Right lung (tissue), 2 donors: ENCODE measurements at regions not wholly inside any gene's neighbourhood (a gene's known extent, or its start where the extent isn't known, plus 50 kb on each side); places are given as distances from the start of the nearest gene placed in this dataset.
A peak's percentile ranks its signal among the peaks of the same experiment; 100 is the strongest.

ENCODE experiments used
- DNase-seq, 2 donors: peaks; one replicate each; pipeline ENCODE4 v3.0.0-alpha.2; 2013

GRCh38 chr4:83858131-83858530, 322.2 kb downstream of the GPAT3 start:
- no peak for DNase-seq

GRCh38 chr4:83855044-83855443, 319.1 kb downstream of the GPAT3 start:
- DNase-seq = no peak

GRCh38 chr4:83852085-83852451, 316.2 kb downstream of the GPAT3 start:
- no peak for DNase-seq

DNA sequence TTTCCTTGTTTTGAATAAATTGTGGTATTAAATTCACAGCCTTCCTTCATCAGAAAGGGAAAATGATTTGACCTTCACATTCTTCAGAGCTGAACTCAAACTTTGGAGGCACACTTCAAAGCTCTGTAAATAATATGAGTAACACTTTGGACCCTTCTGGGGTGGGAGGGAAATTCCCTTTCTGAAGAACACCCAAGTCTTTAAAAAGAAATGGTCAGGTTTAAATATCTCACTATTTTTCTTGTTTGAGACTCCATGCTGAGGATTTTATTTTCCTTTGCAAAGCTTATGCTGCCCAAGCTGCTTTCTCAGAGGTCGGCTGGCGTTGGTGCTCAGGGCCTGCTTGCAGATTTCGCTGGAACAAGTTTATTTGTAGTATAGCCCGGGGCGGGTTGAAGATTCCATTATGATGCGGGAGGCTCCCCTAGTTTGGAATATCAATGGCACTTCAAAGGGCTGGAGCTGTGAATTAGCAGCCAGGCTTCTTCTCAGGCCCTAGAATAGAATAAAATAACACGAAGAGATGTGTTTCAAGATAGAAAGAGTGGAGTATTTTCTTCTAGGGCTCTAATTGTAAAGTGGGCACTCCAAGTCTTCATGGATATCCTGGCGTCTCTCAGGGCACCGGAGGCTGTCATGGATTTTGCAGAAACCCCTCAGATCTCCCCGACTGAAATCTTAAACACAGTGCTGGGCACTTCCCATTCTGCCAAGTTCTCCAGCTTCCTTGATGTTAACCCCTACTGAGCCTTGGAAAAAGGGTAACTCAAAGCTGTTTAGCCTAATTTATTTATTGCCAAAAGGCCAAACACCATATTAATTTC, 315.6 kb downstream of the GPAT3 start:
- peak in 1 of 2 donors; percentile 11 for DNase-seq

- DNase-seq = no peak
Measured at GRCh38 chr4:83850435-83850834, 314.5 kb downstream of the GPAT3 start.

DNA sequence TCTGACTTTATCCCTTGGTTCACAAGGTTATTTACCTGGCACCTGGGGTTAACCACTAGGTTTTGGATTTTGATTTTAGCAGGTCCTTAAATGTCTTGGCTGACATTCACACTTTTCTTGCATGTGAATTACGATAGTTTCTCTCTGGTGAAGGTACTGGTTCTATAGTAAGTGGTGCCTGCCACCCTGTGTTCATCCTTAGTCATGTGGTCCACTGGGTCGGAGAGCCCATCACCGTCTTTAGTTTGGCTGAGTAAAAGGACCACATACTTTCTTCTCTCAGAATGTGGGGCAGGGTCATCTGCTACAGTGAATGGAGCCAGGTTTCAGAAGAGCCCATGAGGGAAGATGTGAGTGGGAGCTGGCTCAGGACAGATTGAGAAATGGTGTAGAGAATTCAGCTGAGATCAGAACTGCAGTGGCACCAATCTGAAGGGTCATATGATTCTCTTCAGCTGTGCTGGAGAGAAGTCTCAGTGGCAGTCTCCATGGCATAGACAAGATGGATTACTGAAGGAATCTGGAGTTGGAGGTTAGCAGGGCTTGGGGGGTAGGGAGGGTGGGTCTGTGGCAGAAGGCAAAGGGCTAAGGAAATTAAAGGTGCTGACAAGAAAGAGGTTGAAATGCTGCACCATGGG, 310.4 kb downstream of the GPAT3 start:
- no peak for DNase-seq

DNA sequence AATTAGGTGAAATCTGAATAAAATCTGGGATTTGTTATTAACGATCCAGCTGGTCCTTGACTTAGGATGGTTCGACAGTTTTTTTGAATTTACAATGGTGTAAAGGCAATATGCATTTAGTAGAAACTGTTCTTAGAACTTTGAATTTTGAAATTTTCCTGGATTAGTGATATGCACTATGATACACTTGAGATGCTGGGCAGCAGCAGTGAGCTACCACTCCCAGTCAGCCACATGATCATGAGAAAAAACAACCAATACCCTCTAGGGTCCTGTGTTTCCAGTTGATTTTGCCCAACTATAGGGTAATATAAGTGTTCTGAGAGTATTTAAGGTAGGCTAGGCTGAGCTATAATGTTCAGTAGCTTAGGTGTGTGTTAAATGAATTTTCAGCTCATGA, 303.7 kb downstream of the GPAT3 start:
- no peak for DNase-seq

DNA sequence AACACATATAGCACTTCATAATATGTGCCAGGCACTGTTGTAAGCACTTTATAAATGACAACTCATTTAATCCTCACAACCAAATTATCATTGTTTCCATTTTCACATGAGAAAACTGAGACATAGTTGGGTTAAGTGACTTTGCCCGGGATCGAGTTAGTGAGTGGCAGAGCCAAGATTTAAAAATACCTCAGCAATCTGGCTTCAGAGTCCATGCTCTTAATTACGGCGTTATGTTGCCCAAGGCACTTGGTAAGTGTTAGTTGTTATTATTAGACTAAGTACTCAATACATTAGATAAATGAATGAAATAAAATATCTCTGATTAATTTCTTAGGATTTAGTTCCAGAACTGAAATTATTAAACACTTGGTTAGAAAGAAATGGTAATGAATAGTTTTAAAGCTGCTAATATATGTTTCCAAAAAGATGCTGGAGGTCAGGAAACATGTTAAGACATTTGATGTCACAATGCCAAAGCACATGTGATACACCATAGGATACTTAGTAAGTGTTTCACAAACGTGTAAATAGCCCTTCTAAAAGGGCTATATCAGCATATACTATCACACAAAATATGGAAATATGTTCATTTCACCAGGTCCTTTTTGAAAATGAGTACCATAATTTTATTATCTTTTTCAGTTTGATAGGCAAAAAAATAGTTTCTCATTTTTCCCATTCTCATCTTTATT, 301.9 kb downstream of the GPAT3 start:
- DNase-seq = no peak

GRCh38 chr4:83833920-83834319, 298.0 kb downstream of the GPAT3 start:
- DNase-seq = no peak

DNA sequence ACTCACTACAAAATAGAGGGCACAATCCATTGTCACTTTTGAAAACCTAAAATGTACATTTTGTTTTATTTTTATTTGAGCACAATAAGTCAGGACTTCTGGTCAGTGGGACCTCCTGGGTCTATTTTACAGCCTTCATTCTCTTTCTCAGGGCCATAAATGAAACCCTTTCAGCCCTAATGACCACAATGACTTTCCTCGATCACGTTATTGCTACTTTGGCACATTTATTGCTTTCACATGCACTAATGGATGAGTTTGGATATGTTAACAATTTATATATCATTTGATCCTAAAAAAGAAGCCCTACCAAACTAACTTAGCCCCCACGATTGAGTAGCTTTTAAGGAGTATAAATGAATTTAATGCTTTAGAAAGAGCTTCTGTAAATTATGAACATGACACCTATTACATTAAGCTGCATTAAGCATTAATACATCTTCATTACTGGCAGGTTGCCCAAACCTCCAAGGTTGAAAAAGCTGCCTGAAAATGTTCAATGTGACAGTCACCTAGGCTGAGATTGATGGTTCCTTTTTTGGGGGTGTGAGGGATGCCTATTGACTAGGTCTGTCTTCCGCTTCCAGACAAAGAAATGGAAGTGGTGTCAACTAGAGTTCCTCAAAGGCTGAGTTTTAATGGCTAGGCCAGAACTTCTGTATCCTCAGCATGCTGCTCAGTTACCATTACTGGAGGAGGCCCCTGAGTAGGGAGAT, 296.4 kb downstream of the GPAT3 start:
- no peak for DNase-seq

DNA sequence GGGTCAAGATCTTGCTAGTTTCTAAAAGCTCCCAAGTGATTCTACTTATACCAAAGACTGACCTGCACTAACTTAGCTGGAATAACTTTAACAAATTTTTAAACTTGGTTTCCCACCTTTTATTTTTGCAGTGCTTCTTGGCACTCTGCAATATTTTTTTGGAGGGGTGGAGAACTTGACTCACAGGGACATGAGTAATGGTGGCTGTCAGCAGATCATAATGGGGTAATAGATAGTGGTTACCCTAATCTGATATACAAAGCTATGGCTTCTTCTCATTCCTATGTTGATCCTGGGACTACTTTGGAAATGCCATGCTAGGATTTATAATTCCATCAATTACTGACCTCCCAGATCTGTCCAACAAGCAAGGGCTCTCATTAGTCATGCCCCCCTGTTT, 295.7 kb downstream of the GPAT3 start:
- DNase-seq = no peak

DNA sequence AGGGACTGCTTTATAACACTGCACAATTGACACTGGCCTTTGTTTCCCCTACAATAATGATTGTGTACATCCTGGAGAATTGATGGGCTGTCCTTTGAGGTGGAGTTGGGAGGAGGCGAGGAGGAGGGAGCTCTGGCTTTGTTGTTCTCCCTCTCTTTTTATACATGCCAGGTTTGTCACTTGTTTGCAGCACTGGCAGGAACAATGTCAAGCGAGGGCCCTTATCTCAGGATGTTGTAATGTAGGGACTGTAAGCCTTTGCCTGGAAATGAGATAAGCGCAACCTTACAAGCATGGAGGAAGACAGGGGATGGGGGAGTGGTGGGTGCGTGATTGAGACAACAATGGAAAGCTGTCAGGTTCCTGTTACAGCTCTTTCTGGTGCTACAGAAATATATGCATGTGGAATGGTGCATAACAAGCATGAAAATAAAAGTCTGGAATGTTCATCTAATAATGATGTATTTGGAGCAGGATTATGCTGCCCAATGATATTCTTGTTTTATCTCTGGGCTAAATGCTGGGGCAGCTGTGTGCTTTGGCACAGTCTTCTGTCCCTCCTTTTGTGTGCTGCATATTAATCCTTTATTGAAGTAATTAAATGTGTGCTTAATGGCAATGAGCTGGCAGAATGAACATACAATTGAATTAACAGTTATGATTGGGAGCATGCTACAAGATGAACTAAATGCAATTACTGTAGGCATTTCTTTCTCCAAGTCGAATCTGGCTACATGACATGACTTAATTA, 294.4 kb downstream of the GPAT3 start:
- DNase-seq = no peak

GRCh38 chr4:83828601-83829000, 292.7 kb downstream of the GPAT3 start:
- DNase-seq = no peak

DNA sequence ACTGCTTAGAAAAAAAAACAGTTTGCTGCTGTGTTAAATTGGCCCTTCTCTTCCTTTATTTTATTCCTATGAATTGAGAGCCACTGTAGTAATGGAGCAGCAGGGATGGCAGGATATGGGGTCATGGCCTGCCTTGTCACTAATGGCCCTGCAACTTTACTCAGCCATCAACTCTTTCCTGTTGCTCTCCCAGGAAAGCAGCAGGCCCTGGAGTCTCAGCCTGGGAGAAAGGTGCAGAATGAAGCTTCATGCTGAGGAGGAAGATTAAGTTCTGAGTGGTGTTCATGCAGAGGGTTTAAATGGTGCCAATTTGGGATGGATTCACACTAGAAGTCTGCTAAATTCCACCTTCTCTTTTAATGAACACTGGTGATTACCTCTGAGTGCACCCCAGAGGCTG, 285.6 kb downstream of the GPAT3 start:
- no peak for DNase-seq

GRCh38 chr4:83819582-83819981, 283.7 kb downstream of the GPAT3 start:
- DNase-seq = no peak

DNA sequence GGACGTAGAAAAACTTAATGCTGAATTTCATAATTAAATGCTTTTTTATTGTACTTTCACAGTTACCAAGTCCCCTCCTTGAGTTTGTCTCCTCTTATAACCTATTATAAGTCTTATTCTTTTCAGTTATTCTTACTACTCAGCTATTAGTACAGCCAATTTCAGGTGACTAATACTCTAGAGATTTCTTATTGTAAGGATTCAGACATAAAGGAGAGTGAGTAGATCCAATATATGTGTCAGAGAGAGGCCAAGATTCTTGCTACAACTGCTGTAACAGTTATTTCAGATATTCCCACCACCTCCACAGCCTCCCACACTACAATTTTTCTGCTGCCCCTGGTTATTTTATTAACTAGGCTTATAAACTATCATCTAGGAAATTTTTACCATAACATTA, 274.5 kb downstream of the GPAT3 start:
- DNase-seq = no peak

GRCh38 chr4:83809581-83809980, 273.7 kb downstream of the GPAT3 start:
- no peak for DNase-seq

- no peak for DNase-seq
Measured at GRCh38 chr4:83793481-83793880, 257.6 kb downstream of the GPAT3 start.

- no peak for DNase-seq
Measured at GRCh38 chr4:83785891-83786290, 250.0 kb downstream of the GPAT3 start.

- no peak for DNase-seq
Measured at GRCh38 chr4:83783215-83783614, 247.3 kb downstream of the GPAT3 start.

DNA sequence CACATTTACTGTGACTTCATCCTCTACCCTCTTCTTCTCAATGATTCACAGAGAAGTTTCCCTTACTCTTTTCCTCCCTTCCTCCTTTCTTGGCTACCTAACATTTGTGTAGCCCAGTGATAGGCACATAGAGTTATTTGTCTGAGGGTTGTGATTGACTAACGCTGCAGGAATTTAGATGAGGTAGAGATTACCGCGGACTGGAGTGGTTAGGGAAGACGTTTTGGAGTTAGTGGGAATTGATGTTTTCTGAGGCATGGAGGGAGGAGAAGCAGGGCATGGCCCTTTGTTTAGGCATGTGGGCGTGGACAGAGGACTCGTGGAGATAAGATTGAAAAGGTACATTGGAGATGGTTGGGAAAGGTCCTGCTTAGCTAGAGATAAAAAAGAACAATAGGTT, 246.7 kb downstream of the GPAT3 start:
- no peak for DNase-seq

GRCh38 chr4:83781434-83781833, 245.5 kb downstream of the GPAT3 start:
- DNase-seq = no peak
